MM.1S (cell line): ENCODE measurements at regions not wholly inside any gene's neighbourhood (a gene's known extent, or its start where the extent isn't known, plus 50 kb on each side); places are given as distances from the start of the nearest gene placed in this dataset.

Experiments
- DNase-seq: peaks from one replicate; pipeline ENCODE4 v3.0.0-alpha.2; 2015
- H2AFZ ChIP-seq: fragments of 300-600 bp; sonication (generic); 2 replicates; pipeline ENCODE4 v1.6.0; 2016; ENCODE audit warnings: antibody characterized with exemption, low read length
- H3F3A ChIP-seq: fragments of 300-600 bp; sonication (generic); 2 replicates; pipeline ENCODE4 v1.6.1; 2016; ENCODE audit warnings: mild to moderate bottlenecking, antibody characterized with exemption, low read length, moderate library complexity, mixed read lengths; ENCODE audit not compliant: insufficient read depth
- H3K27ac ChIP-seq: fragments of 300-600 bp; sonication (generic); 2 replicates; pipeline ENCODE4 v1.5.1; 2016; ENCODE audit warnings: mild to moderate bottlenecking, low read length
- H3K27me3 ChIP-seq: fragments of 300-600 bp; sonication (generic); replicated peaks from 2 replicates; pipeline ENCODE4 v1.6.0; 2016; ENCODE audit warnings: low read length; ENCODE audit not compliant: insufficient read depth
- H3K36me3 ChIP-seq: fragments of 300-600 bp; sonication (generic); replicated peaks from 2 replicates; pipeline ENCODE4 v1.6.1; 2016; ENCODE audit warnings: mild to moderate bottlenecking, low read length, mixed read lengths; ENCODE audit not compliant: insufficient read depth
- H3K4me1 ChIP-seq: fragments of 300-600 bp; sonication (generic); 2 replicates; pipeline ENCODE4 v1.6.1; 2016; ENCODE audit warnings: low read length, mixed read lengths
- H3K4me2 ChIP-seq: fragments of 300-600 bp; sonication (generic); 2 replicates; pipeline ENCODE4 v1.6.0; 2016; ENCODE audit warnings: low read depth, low read length
- H3K4me3 ChIP-seq: fragments of 300-600 bp; sonication (generic); 2 replicates; pipeline ENCODE4 v1.5.1; 2016; ENCODE audit warnings: low read length, mixed read lengths
- H3K79me2 ChIP-seq: fragments of 300-600 bp; sonication (generic); 2 replicates; pipeline ENCODE4 v1.6.1; 2016; ENCODE audit warnings: mixed run types, low read length, mixed read lengths
- H3K9ac ChIP-seq: fragments of 300-600 bp; sonication (generic); 2 replicates; pipeline ENCODE4 v1.6.1; 2016; ENCODE audit warnings: low read length, mixed read lengths
- H3K9me2 ChIP-seq: fragments of 300-600 bp; sonication (generic); replicated peaks from 2 replicates; pipeline ENCODE4 v1.6.1; 2016; ENCODE audit warnings: mild to moderate bottlenecking, low read length, mixed read lengths; ENCODE audit not compliant: insufficient read depth
- H3K9me3 ChIP-seq: fragments of 300-600 bp; sonication (generic); replicated peaks from 2 replicates; pipeline ENCODE4 v1.6.1; 2016; ENCODE audit warnings: mild to moderate bottlenecking, low read length, mixed read lengths; ENCODE audit not compliant: insufficient read depth
- H4K20me1 ChIP-seq: fragments of 300-600 bp; sonication (generic); 2 replicates; pipeline ENCODE4 v1.6.1; 2016; ENCODE audit warnings: mild to moderate bottlenecking, low read length, moderate library complexity, mixed read lengths; ENCODE audit not compliant: insufficient read depth
- EZH2 ChIP-seq: fragments of 300-600 bp; sonication (generic); optimal IDR thresholded peaks from 2 replicates; pipeline ENCODE3; 2017; ENCODE audit warnings: low read depth, mild to moderate bottlenecking, antibody characterized with exemption, low read length, mixed read lengths
- EZH2phosphoT487 ChIP-seq: fragments of 300-600 bp; sonication (generic); IDR thresholded peaks from 2 replicates; pipeline ENCODE4 v1.6.1; 2018; ENCODE audit warnings: antibody characterized with exemption, low read length
- TF ChIP-seq, protein P1 (sequence below): fragments of 300-600 bp; sonication (generic); IDR thresholded peaks from 2 replicates; pipeline ENCODE4 v1.5.1; 2016; ENCODE audit warnings: antibody characterized with exemption, low read length, mixed read lengths

- TF ChIP-seq EZH2phosphoT487: no peak
- no peak for TF ChIP-seq EZH2
- TF ChIP-seq, protein P1, sequence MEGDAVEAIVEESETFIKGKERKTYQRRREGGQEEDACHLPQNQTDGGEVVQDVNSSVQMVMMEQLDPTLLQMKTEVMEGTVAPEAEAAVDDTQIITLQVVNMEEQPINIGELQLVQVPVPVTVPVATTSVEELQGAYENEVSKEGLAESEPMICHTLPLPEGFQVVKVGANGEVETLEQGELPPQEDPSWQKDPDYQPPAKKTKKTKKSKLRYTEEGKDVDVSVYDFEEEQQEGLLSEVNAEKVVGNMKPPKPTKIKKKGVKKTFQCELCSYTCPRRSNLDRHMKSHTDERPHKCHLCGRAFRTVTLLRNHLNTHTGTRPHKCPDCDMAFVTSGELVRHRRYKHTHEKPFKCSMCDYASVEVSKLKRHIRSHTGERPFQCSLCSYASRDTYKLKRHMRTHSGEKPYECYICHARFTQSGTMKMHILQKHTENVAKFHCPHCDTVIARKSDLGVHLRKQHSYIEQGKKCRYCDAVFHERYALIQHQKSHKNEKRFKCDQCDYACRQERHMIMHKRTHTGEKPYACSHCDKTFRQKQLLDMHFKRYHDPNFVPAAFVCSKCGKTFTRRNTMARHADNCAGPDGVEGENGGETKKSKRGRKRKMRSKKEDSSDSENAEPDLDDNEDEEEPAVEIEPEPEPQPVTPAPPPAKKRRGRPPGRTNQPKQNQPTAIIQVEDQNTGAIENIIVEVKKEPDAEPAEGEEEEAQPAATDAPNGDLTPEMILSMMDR: no peak
- Histone ChIP-seq H3F3A (no peaks in the 10 kb centered on the region), H2AFZ (no peak overlapping the region), H3K4me3 (no peak overlapping the region), H3K79me2 (no peaks in the 10 kb centered on the region), H3K4me2 (no peak overlapping the region), H3K36me3 (no peaks in the 10 kb centered on the region), H3K9ac (no peak overlapping the region), H4K20me1 (no peaks in the 10 kb centered on the region), H3K4me1 (no peaks in the 10 kb centered on the region), H3K27ac (no peak overlapping the region), H3K9me3 (no peaks in the 10 kb centered on the region), H3K27me3 (no peaks in the 10 kb centered on the region), H3K9me2 (no peaks in the 10 kb centered on the region)
- no peak for DNase-seq
These were observed 193.7 kb upstream of the ESRRG start for GRCh38 chr1:216916890-216917438.

DNA sequence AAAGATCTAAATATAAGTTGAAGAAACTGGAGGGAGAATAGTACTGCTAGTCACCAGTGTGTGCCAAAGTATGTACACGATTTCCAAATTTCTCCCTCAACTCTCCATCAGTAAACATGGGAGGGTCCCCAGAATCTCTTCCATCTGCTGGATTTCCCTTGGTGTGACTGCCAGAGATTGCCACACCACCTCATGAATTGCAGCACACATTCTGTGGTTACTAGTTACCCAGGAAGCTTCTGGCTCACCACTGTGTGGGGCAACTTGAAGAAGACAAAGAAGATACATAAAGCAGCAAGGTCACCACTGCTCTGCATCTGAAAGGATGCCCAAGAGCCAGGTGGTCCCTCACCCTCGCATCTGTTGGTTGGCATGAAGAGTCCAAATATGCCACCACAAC, 191.7 kb upstream of the ESRRG start:
- H3K27me3 ChIP-seq: no peaks in the 10 kb centered on the region
- no peaks in the 10 kb centered on the region for H3F3A ChIP-seq
- no peaks in the 10 kb centered on the region for H3K36me3 ChIP-seq
- H3K4me1 ChIP-seq: no peaks in the 10 kb centered on the region
- no peak overlapping the region for H3K27ac ChIP-seq
- no peaks in the 10 kb centered on the region for H4K20me1 ChIP-seq
- no peaks in the 10 kb centered on the region for H3K9me3 ChIP-seq
- H3K4me2 ChIP-seq: no peak overlapping the region
- no peak overlapping the region for H2AFZ ChIP-seq
- H3K9me2 ChIP-seq: no peaks in the 10 kb centered on the region
- no peaks in the 10 kb centered on the region for H3K79me2 ChIP-seq
- DNase-seq: no peak
- H3K9ac ChIP-seq: no peak overlapping the region
- TF ChIP-seq, protein P1: no peak
- TF ChIP-seq EZH2 (no peak), EZH2phosphoT487 (no peak)
- no peak overlapping the region for H3K4me3 ChIP-seq

DNA sequence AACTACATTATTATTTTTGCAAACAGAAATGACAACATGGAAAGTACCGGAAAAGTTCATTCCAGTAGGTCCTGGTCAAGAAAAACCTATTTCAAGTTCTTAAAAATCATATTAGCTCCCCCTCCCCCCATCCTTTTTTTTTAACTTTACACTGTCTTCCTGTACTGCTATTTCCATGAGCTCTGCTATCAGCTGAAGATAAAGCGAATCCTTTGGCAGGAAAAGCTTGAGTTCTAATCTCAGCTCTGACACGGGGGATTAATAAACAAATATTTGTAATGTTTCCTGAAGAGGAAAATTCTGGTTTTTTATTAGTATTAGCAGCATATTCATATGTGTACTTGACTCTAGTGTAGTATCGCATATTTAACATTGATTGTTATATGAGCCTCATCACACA, 190.7 kb upstream of the ESRRG start:
- Histone ChIP-seq H3K9me2 (no peaks in the 10 kb centered on the region), H3K9me3 (no peaks in the 10 kb centered on the region), H3K79me2 (no peaks in the 10 kb centered on the region), H3F3A (no peaks in the 10 kb centered on the region), H4K20me1 (no peaks in the 10 kb centered on the region), H3K36me3 (no peaks in the 10 kb centered on the region), H3K27ac (no peak overlapping the region), H2AFZ (no peak overlapping the region), H3K4me1 (no peaks in the 10 kb centered on the region), H3K27me3 (no peaks in the 10 kb centered on the region), H3K9ac (no peak overlapping the region), H3K4me3 (no peak overlapping the region), H3K4me2 (no peak overlapping the region)
- no peak for DNase-seq
- TF ChIP-seq EZH2 (no peak), EZH2phosphoT487 (no peak)
- TF ChIP-seq, protein P1: no peak
